HEK293T (cell line): ENCODE measurements at regions not wholly inside any gene's neighbourhood (a gene's known extent, or its start where the extent isn't known, plus 50 kb on each side); places are given as distances from the start of the nearest gene placed in this dataset.

Source experiments
- FOXK2 ChIP-seq: fragments of 450-650 bp; IDR thresholded peaks from 2 replicates; pipeline ENCODE4 v1.6.1; 2016; ENCODE audit warnings: mild to moderate bottlenecking
- SP1 ChIP-seq: fragments of 450-650 bp; IDR thresholded peaks from 2 replicates; pipeline ENCODE4 v1.6.1; 2017

DNA sequence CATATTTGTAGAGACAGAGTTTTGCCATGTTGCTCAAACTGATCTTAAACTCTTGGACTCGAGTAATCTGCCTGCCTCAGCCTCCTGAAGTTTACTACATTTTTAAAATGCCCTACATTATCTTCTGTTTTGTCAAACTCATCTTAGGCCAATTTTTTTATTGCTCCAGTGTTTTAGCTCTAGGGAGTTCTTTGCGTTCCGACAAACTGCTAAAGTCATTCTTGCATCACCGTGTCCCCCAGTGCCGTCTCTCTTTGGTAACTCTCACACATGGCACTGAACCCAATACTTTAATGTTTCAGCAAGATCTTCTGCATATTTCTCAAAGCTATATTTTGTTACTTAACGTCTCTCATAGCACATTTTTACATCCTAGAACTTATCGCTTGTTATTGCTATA is 440.9 kb upstream of the NRXN1 start:
- TF ChIP-seq FOXK2: no peak
- no peak for TF ChIP-seq SP1
